ENCODE measurements at regions not wholly inside any gene's neighbourhood (a gene's known extent, or its start where the extent isn't known, plus 50 kb on each side); places are given as distances from the start of the nearest gene placed in this dataset.
"Not testable (repeated sequence)": the region's sequence is repeated elsewhere in the genome, so short reads cannot be mapped to it uniquely, and the experiment has no call there.

DNA sequence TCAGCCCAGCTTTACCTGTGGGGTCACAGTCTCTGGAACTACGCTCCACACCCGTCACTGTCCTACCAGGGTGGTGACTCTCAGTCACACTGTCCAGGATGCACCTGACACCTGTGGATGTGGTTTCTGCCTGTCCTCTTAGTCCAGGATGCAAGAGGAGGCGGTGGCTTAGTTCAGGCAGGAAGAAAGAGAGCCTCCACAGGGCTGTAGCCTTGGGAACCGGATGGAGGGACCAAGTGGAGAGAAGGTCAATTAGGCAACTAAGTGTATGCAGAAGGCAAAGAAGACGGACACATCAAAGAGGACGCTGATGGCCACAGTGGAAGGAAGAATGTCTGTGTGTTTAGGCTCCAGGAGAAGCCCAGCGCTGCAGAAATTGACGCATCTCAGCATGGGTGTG lies 153.9 kb upstream of the IRF2BP2 start:
- H3K9me3 Mint-ChIP-seq = no peaks in the 10 kb centered on the region
- no peak overlapping the region for H3K4me3 Mint-ChIP-seq
- peaks cover 9 to 31% of the 10 kb centered on the region in 2 donors for H3K4me1 Mint-ChIP-seq
- H3K27me3 Mint-ChIP-seq (ENCODE audit: low read depth in 3 of 3) = peaks cover under 1 to 13% (median 7%) of the 10 kb centered on the region in 3 donors
- no peak overlapping the region for H3K27ac Mint-ChIP-seq
- H3K36me3 Mint-ChIP-seq = no peaks in the 10 kb centered on the region
- no peak for DNase-seq

DNA sequence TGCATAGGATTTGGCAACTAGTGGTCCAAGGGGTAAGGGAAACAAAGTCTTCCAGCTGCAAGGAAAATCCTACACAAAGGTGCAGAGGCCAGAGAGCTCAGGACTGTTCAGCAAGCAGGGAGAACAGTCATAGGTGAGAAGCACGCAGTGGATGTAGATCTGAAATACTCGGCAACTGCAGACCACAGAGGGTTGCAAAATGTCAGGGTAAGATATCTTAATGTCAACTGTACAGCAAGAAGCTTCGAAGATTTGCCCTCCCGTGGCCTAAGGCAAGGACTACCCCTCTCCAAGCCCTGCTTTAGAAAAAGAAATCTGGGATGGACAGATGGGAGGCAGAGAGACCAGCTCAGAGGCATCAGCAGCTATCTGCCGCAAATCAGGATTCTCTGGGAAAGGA lies 153.4 kb upstream of the IRF2BP2 start:
- Mint-ChIP-seq H3K36me3 (no peaks in the 10 kb centered on the region), H3K27ac (peak overlapping the region in 1 of 6 donors; percentile 42), H3K4me3 (no peak overlapping the region), H3K4me1 (peaks cover 13 to 35% of the 10 kb centered on the region in 2 donors), H3K27me3 (ENCODE audit: low read depth in 3 of 3) (peaks cover 4 to 16% (median 10%) of the 10 kb centered on the region in 3 donors), H3K9me3 (no peaks in the 10 kb centered on the region)
- DNase-seq = no peak

DNA sequence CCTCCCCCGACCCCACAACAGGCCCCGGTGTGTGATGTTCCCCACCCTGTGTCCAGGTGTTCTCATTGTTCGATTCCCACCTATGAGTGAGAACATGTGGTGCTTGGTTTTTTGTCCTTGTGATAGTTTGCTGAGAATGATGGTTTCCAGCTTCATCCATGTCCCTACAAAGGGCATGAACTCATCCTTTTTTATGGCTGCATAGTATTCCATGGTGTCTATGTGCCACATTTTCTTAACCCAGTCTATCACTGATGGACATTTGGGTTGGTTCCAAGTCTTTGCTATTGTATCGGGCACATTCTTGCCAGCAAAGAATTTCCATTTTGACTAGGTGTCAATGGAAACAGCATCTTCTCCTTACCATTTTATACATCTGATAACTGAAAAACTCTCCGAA lies 152.1 kb upstream of the IRF2BP2 start:
- H3K36me3 Mint-ChIP-seq, H3K27ac Mint-ChIP-seq, H3K9me3 Mint-ChIP-seq, H3K4me3 Mint-ChIP-seq, DNase-seq: not testable (repeated sequence)
- peaks cover 4 to 22% (median 10%) of the 10 kb centered on the region in 3 donors for H3K27me3 Mint-ChIP-seq (ENCODE audit: low read depth in 3 of 3)
- H3K4me1 Mint-ChIP-seq = peaks cover 17 to 30% of the 10 kb centered on the region in 2 donors

DNA sequence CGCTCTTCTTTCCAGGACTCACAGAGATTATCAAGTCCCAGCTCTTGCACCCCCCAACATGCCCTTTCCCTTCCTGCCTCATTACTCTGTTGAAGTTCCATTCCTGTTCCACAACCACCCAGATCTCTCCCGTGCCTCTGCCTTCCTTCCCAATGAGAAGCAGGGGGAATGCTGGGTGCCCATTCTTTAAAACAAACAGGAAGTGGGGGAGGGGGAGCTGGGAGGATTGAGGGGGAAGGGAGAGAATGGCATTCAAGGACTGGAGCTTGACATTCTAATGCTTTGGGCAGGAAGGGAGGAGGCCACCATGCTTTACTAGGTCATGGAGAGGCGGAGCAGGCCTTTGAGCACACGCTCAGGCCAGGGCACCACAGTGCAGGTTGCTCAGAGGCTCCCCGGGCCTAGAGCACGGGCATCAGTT lies 150.3 kb upstream of the IRF2BP2 start:
- DNase-seq = no peak
- H3K4me3 Mint-ChIP-seq = no peak overlapping the region
- no peaks in the 10 kb centered on the region for H3K9me3 Mint-ChIP-seq
- peaks cover 17 to 28% of the 10 kb centered on the region in 2 donors for H3K4me1 Mint-ChIP-seq
- H3K36me3 Mint-ChIP-seq = no peaks in the 10 kb centered on the region
- H3K27me3 Mint-ChIP-seq (ENCODE audit: low read depth in 3 of 3) = peaks cover 6 to 22% (median 10%) of the 10 kb centered on the region in 3 donors
- H3K27ac Mint-ChIP-seq = peak overlapping the region in 4 of 6 donors; percentile 29 to 78 (median 36)

DNA sequence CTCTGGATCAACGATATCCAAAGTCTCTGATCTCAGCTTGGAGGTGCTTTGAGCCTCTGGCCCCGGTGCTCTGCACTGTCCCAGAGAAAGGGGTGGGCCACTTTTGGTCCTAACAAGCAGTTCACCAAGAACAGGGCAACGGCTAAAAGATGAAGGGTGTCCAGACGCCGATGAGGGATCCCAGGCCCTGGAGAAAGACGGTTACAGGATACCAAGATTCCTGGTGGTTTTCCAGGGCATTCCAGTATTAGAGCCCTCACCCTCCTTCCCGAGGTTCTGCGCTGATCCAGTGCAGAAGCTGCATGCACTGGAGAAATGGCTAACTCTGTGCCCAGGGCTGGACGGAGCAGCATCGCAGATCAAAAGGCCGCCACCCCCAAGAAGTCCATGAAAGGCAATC lies 149.9 kb upstream of the IRF2BP2 start:
- Mint-ChIP-seq H3K9me3 (no peaks in the 10 kb centered on the region), H3K36me3 (no peaks in the 10 kb centered on the region), H3K4me3 (no peak overlapping the region), H3K27ac (peak overlapping the region in 3 of 6 donors; percentile 32 to 90 (median 78)), H3K27me3 (ENCODE audit: low read depth in 3 of 3) (peaks cover 6 to 22% (median 10%) of the 10 kb centered on the region in 3 donors), H3K4me1 (peaks cover 17 to 28% of the 10 kb centered on the region in 2 donors)
- no peak for DNase-seq

DNA sequence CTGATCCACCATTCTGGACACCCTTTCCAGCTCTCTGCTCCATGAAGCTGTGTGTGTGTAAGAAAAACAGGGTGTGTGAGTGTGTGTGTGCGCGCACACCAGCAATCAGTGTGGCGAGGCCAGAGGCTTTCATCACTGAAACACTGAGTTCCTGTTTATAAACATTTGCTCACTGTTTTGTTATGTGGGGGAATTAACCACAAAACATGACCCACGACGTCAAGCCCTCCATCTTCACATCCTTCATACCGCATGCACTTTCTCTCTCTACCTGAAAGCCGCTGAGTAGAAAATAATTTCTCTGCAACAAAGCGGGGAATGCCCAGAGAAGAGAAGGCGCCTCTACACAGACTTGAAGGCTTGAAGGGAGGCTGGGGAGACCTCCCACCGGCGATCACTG lies 148.9 kb upstream of the IRF2BP2 start:
- H3K27ac Mint-ChIP-seq = peak overlapping the region; percentile 3 to 90 (median 84)

DNA sequence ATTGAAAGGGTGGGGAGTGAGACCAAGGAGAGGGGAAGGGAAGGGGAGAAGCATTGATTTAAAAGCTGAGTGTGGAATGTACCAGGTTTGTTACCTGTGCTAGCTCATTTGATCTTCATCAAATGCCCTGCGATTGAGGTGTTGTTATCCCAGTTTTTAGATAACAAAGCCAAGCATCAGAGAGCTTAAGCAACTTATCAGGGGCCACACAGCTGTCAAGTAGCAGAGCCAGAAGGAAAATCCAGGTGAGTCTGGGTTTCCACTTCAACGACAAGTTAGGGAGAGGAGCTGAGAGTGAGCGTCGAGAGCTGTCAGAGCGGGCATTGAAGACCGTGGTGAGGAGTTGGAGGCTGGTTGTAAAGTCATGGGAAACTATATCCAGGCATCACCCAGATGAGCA lies 146.9 kb upstream of the IRF2BP2 start:
- H3K4me3 Mint-ChIP-seq = no peak overlapping the region
- no peak for DNase-seq
- H3K27ac Mint-ChIP-seq = peak overlapping the region in 3 of 6 donors; percentile 22 to 59 (median 57)
- peaks cover 17 to 28% of the 10 kb centered on the region in 2 donors for H3K4me1 Mint-ChIP-seq
- H3K27me3 Mint-ChIP-seq (ENCODE audit: low read depth in 3 of 3) = peaks cover 6 to 17% (median 10%) of the 10 kb centered on the region in 3 donors
- H3K36me3 Mint-ChIP-seq = no peaks in the 10 kb centered on the region
- H3K9me3 Mint-ChIP-seq = no peaks in the 10 kb centered on the region

More for the DNA sequence above, 148.9 kb upstream of the IRF2BP2 start:
- Mint-ChIP-seq H3K36me3 (no peaks in the 10 kb centered on the region), H3K4me3 (peak overlapping the region; percentile 42 to 70 (median 58)), H3K4me1 (peaks cover 17 to 28% of the 10 kb centered on the region in 2 donors), H3K27me3 (ENCODE audit: low read depth in 3 of 3) (peaks cover 6 to 19% (median 8%) of the 10 kb centered on the region in 3 donors), H3K9me3 (no peaks in the 10 kb centered on the region)
- DNase-seq = peak; percentile 68 to 78 (median 71)

DNA sequence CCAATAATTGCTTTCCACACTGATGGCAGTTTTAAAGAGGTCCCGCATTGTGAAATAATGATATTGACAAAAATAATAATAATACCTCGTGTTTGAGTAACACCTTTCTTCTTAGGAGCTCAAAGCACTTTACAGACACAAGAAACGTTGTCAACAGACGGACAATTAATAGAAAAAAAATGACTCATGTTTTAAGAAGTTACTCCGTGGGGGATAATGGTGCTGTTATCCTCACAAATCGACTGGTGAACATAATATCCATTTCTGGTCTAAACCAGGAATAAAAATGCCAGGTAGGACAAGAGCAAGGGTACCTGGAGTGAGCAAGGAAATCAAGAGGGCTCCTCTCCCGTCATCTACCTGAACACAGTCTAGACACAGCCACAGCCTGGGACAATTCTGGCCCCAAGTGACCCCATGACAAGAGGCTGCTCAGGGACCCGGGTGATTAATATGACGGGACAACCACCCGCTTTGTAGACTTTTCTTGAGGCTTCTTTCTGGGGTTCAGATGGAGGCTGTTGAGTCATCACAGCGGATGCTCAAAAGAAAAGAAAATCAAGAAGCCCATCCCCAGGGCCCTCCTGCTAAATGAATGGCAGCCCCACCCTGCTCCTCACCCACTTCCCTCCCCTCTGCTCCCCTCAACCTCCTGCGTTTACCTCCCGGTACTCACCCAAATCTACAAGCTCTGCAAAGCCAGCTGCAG lies 146.2 kb upstream of the IRF2BP2 start:
- H3K27ac Mint-ChIP-seq = peak overlapping the region in 1 of 6 donors; percentile 22
- H3K4me3 Mint-ChIP-seq = no peak overlapping the region
- no peaks in the 10 kb centered on the region for H3K36me3 Mint-ChIP-seq
- H3K9me3 Mint-ChIP-seq = no peaks in the 10 kb centered on the region
- DNase-seq = no peak
- peaks cover 6 to 15% (median 10%) of the 10 kb centered on the region in 3 donors for H3K27me3 Mint-ChIP-seq (ENCODE audit: low read depth in 3 of 3)
- peaks cover 17 to 28% of the 10 kb centered on the region in 2 donors for H3K4me1 Mint-ChIP-seq

DNA sequence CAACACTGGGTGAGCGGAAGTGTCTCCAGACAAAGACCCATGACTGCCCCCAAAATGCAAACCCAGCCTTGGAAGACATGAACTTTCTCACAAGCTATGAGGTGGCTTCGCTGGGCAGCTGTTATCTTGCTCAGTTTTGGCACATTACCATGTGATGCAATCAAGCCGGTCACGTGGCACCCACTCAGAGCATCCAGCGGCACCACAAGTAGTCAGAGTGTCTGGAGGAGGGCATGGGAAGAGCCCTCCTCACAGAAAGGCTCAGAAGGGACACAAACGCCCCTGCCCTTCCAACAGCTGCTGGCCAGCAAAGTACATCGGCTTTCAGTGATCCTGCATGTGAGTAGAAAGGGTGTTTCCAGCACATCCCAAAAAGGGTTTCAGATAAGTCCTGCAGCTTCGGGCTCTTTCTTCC lies 145.5 kb upstream of the IRF2BP2 start:
- no peak overlapping the region for H3K4me3 Mint-ChIP-seq
- H3K27ac Mint-ChIP-seq = no peak overlapping the region
- H3K36me3 Mint-ChIP-seq = no peaks in the 10 kb centered on the region
- H3K4me1 Mint-ChIP-seq = peaks cover 17 to 27% of the 10 kb centered on the region in 2 donors
- H3K27me3 Mint-ChIP-seq (ENCODE audit: low read depth in 3 of 3) = peaks cover 6 to 15% (median 10%) of the 10 kb centered on the region in 3 donors
- DNase-seq = no peak
- H3K9me3 Mint-ChIP-seq = no peaks in the 10 kb centered on the region

DNA sequence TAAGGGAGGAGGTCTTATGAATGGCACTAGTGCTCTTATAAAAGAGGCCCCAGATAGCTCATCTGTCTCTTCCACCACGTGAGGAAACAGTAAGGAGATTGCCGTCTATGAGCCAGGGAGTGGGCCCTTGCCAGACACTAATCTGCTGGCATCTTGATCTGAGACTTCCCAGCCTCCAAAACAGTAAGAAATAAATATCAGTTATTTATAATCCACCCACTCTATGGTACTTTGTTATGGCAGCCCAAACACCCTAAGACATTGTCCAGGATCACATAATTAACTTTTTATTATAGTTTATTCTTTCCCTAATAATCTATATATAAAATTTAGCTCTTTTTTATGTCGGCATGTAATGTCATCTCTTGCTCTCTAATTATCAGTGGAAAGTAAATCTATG lies 144.0 kb upstream of the IRF2BP2 start:
- Mint-ChIP-seq H3K27ac (no peak overlapping the region), H3K36me3 (no peaks in the 10 kb centered on the region), H3K4me3 (no peak overlapping the region), H3K27me3 (ENCODE audit: low read depth in 3 of 3) (peaks cover 6 to 9% (median 9%) of the 10 kb centered on the region in 3 donors), H3K9me3 (no peaks in the 10 kb centered on the region), H3K4me1 (peaks cover 8 to 14% of the 10 kb centered on the region in 2 donors)
- DNase-seq = no peak

DNA sequence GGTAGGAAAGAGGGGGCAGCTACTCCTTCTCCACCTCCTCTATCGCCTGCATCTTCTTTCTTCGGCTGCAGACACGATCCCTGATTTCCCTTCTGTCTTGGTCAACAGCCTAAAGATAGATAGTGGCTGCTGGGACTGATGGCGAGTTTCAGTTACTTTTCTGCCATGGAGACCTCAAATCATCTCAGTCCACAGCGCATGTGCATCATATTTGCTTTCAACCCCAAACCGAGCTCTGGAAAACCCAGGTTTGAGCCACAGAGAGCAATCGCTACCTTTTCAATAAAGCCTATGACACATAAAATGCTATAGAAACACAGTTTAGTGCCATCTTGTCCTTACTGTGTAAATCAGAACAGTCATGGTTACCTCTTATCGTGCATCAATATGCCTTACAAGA lies 142.9 kb upstream of the IRF2BP2 start:
- no peak overlapping the region for H3K27ac Mint-ChIP-seq
- peaks cover 0 to 4% of the 10 kb centered on the region in 2 donors for H3K4me1 Mint-ChIP-seq
- no peaks in the 10 kb centered on the region for H3K9me3 Mint-ChIP-seq
- H3K27me3 Mint-ChIP-seq (ENCODE audit: low read depth in 3 of 3) = peaks cover 2 to 14% (median 5%) of the 10 kb centered on the region in 3 donors
- H3K4me3 Mint-ChIP-seq = no peak overlapping the region
- H3K36me3 Mint-ChIP-seq = no peaks in the 10 kb centered on the region
- DNase-seq = no peak

DNA sequence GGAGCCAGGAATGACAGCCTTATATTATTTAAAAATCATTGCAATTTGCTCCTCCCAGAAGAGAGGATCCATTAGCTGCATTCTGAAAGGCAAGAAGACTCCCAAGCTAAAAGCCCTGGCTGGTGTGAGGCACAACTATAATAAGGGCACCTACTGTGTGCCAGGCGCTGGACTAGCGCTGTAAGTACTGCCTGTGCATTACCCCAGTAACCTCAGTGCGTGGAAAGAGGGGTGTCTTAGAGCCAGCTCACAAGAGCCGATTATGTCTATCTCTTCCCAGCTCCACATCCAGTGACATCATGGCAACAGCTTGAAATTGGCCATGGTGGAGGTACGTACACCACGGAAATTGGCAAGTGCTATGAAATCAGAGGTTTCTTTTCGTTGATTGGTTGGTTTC lies 141.7 kb upstream of the IRF2BP2 start:
- H3K27me3 Mint-ChIP-seq (ENCODE audit: low read depth in 3 of 3) = peaks cover 1 to 16% (median 2%) of the 10 kb centered on the region in 3 donors
- no peak overlapping the region for H3K4me3 Mint-ChIP-seq
- no peaks in the 10 kb centered on the region for H3K9me3 Mint-ChIP-seq
- no peak for DNase-seq
- H3K4me1 Mint-ChIP-seq = no peaks in the 10 kb centered on the region
- H3K36me3 Mint-ChIP-seq = no peaks in the 10 kb centered on the region
- H3K27ac Mint-ChIP-seq = no peak overlapping the region

DNA sequence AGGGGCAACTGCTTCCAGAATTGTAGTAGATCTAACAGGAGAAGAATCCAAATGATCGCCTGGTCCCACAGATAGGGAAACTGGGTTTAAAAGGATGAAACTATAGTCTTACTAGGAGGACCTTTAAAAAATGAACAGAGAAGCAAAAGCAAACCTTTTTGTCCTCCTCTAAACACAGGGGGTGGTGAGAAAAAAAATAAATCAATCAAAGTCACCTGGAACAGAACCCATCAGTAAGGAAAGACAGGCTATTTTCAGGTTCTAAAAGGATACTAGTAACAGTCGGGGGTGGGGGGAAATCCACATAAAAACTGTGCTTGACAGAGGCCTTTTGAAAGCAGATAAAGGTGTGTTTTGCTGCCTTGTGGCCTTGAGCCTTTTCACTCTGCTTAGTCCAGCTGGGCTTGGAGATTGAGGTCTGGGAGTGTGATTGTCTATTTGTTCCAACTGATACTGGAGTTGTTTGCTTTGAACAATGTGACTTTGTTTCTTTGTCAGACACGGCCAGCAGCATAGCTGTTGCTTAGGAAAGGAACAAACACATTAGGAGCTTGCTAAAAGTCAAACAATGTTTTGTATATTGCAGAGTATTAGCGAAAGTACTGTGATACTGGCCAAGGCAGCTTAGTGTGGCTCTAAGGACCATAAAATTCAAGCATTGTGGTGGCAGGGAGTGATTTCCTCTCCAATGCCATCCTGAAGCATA lies 141.1 kb upstream of the IRF2BP2 start:
- DNase-seq = no peak
- H3K4me3 Mint-ChIP-seq = no peak overlapping the region
- H3K27me3 Mint-ChIP-seq (ENCODE audit: low read depth in 3 of 3) = peaks cover 0 to 16% (median 1%) of the 10 kb centered on the region in 3 donors
- no peaks in the 10 kb centered on the region for H3K9me3 Mint-ChIP-seq
- H3K27ac Mint-ChIP-seq = no peak overlapping the region
- no peaks in the 10 kb centered on the region for H3K36me3 Mint-ChIP-seq
- H3K4me1 Mint-ChIP-seq = no peaks in the 10 kb centered on the region

DNA sequence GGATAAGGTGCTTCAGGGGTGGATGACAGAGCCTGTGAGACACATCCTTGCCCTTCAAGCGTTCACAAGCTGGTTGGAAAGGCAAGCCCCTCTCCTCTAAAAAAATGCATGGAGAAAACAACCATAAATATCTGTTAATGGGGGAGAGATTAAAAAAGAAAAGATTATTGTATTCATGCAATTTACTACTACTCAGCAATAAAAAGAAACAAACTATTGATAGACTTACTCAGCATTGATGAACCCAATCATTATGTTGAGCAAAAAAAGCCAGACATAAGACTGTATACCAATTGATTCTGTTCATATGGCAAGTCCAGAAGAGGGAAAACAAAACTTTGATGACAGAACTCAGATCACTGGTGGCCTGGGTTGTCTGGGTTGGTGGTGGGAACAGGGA lies 138.7 kb upstream of the IRF2BP2 start:
- Mint-ChIP-seq H3K4me3 (no peak overlapping the region), H3K36me3 (no peaks in the 10 kb centered on the region), H3K9me3 (no peaks in the 10 kb centered on the region), H3K27ac (no peak overlapping the region), H3K4me1 (no peaks in the 10 kb centered on the region), H3K27me3 (ENCODE audit: low read depth in 3 of 3) (peaks cover 4 to 16% (median 5%) of the 10 kb centered on the region in 3 donors)
- DNase-seq = no peak
